ENCODE measurements at regions not wholly inside any gene's neighbourhood (a gene's known extent, or its start where the extent isn't known, plus 50 kb on each side); places are given as distances from the start of the nearest gene placed in this dataset.
A peak's percentile ranks its signal among the peaks of the same experiment; 100 is the strongest.

- DNase-seq: no peak
Measured at GRCh38 chr11:130780437-130780836, 135.8 kb downstream of the SNX19 start.

- no peak for DNase-seq
Measured at GRCh38 chr11:130781931-130782330, 134.3 kb downstream of the SNX19 start.

GRCh38 chr11:130782361-130783222, 133.7 kb downstream of the SNX19 start:
- DNase-seq: no peak

GRCh38 chr11:130783323-130783722, 133.0 kb downstream of the SNX19 start:
- DNase-seq: no peak

- DNase-seq: peak in 1 of 2 experiments; percentile 26
Measured at GRCh38 chr11:130785380-130786116, 130.7 kb downstream of the SNX19 start.

- DNase-seq: no peak
Measured at GRCh38 chr11:130786586-130786985, 129.7 kb downstream of the SNX19 start.

- DNase-seq: no peak
Measured at GRCh38 chr11:130787092-130787616, 129.1 kb downstream of the SNX19 start.

- DNase-seq: no peak
Measured at GRCh38 chr11:130787973-130788570, 128.2 kb downstream of the SNX19 start.

- DNase-seq: no peak
Measured at GRCh38 chr11:130789056-130789640, 127.1 kb downstream of the SNX19 start.

GRCh38 chr11:130790689-130791088, 125.6 kb downstream of the SNX19 start:
- no peak for DNase-seq

GRCh38 chr11:130792772-130793171, 123.5 kb downstream of the SNX19 start:
- DNase-seq: peak in 1 of 2 experiments; percentile 18

- no peak for DNase-seq
Measured at GRCh38 chr11:130796828-130797227, 119.5 kb downstream of the SNX19 start.

- no peak for DNase-seq
Measured at GRCh38 chr11:130798280-130798679, 118.0 kb downstream of the SNX19 start.

- no peak for DNase-seq
Measured at GRCh38 chr11:130798801-130799200, 117.5 kb downstream of the SNX19 start.

GRCh38 chr11:130801333-130802122, 114.8 kb downstream of the SNX19 start:
- DNase-seq: peak in 1 of 2 experiments; percentile 38

GRCh38 chr11:130802567-130802966, 113.7 kb downstream of the SNX19 start:
- no peak for DNase-seq

GRCh38 chr11:130804306-130805076, 111.8 kb downstream of the SNX19 start:
- DNase-seq: no peak

- DNase-seq: peak; percentile 16 to 38
Measured at GRCh38 chr11:130806746-130807145, 109.5 kb downstream of the SNX19 start.

- DNase-seq: no peak
Measured at GRCh38 chr11:130808541-130808940, 107.7 kb downstream of the SNX19 start.

GRCh38 chr11:130813196-130813595, 103.1 kb downstream of the SNX19 start:
- DNase-seq: no peak

GRCh38 chr11:130813638-130814037, 102.6 kb downstream of the SNX19 start:
- DNase-seq: no peak

Measured in NCI-H526 (cell line).